OCI-LY1 (cell line): ENCODE measurements at regions not wholly inside any gene's neighbourhood (a gene's known extent, or its start where the extent isn't known, plus 50 kb on each side); places are given as distances from the start of the nearest gene placed in this dataset.

ENCODE experiments used
- CTCF ChIP-seq: fragments of 200-600 bp; sonication (generic), shearing (Covaris generic); IDR thresholded peaks from 2 replicates; pipeline ENCODE4 v1.5.1; 2017; ENCODE audit warnings: mild to moderate bottlenecking, antibody characterized with exemption, low read length, moderate library complexity, mixed read lengths
- EZH2 ChIP-seq: fragments of 200-600 bp; sonication (generic), shearing (Covaris generic); IDR thresholded peaks from 2 replicates; pipeline ENCODE4 v1.8.0; 2017; ENCODE audit warnings: borderline replicate concordance, mixed run types, mild to moderate bottlenecking, antibody characterized with exemption, low read length, moderate library complexity, mixed read lengths

GRCh38 chr10:131574363-131574706 lies 262.8 kb upstream of the TCERG1L start:
- TF ChIP-seq CTCF (no peak), EZH2 (no peak)
